Gastrocnemius medialis (tissue), 4 donors: ENCODE measurements at regions not wholly inside any gene's neighbourhood (a gene's known extent, or its start where the extent isn't known, plus 50 kb on each side); places are given as distances from the start of the nearest gene placed in this dataset.

Source experiments
- ATAC-seq, 2 donors: fragments of 150-250 bp; one replicate each; pipeline ENCODE4 v1.9.1; 2016
- DNase-seq, 2 donors: peaks; one replicate each; pipeline ENCODE4 v3.0.0-alpha.2; 2019
- H3K27ac ChIP-seq, 4 donors: fragments of 200-600 bp; sonication (generic); 1 replicate in 1 of 4; 2 replicates in 3 of 4; pipeline ENCODE4 v1.5.1; 2016 to 2018; ENCODE audit warnings: mild to moderate bottlenecking in 2 of 4, moderate library complexity in 1 of 4
- H3K27me3 ChIP-seq, 3 donors: fragments of 200-600 bp; sonication (generic) in 2 of 3; 1 replicate in 1 of 3; 2 replicates in 2 of 3; pipeline versions ENCODE4 v1.5.1 to v1.6.0; 2016 to 2019; ENCODE audit warnings: mild to moderate bottlenecking in 1 of 3, moderate library complexity in 1 of 3
- H3K36me3 ChIP-seq, 2 donors: fragments of 200-600 bp; sonication (generic) in 1 of 2; one replicate each; pipeline ENCODE4 v1.5.1; 2017 to 2018
- H3K4me1 ChIP-seq, 2 donors: fragments of 200-600 bp; sonication (generic) in 1 of 2; one replicate each; pipeline ENCODE4 v1.5.1; 2016 to 2017; ENCODE audit warnings: mild to moderate bottlenecking in 2 of 2
- H3K4me3 ChIP-seq, 4 donors: fragments of 200-600 bp; sonication (generic) in 3 of 4; 1 replicate in 1 of 4; 2 replicates in 3 of 4; pipeline ENCODE4 v1.5.1; 2016 to 2019; ENCODE audit warnings: mild to moderate bottlenecking in 2 of 4
- H3K9me3 ChIP-seq, 3 donors: fragments of 200-600 bp; sonication (generic) in 2 of 3; 1 replicate in 1 of 3; 2 replicates in 2 of 3; pipeline ENCODE4 v1.5.1; 2016 to 2019
- CTCF ChIP-seq, 5 experiments: fragments of 450-650 bp in 3 of 5; fragments of 200-600 bp in 2 of 5; sonication (generic) in 2 of 5; IDR thresholded peaks in 4 of 5; conservative IDR thresholded peaks in 1 of 5; 1 replicate in 4 of 5; 2 replicates in 1 of 5; pipeline ENCODE4 v1.5.1; 2016 to 2019; ENCODE audit warnings: antibody characterized with exemption in 5 of 5, mild to moderate bottlenecking in 3 of 5, moderate library complexity in 3 of 5
- POLR2A ChIP-seq, 2 donors: fragments of 450-650 bp; IDR thresholded peaks; one replicate each; pipeline ENCODE4 v1.6.1; 2017; ENCODE audit warnings: antibody characterized with exemption in 2 of 2, mild to moderate bottlenecking in 2 of 2, moderate library complexity in 2 of 2
- in situ Hi-C, 4 donors: fragments of 200-750 bp; cut with MboI; loops; one replicate each; pipeline versions ENCODE4 v1.15.0 to v1.8.0; 2017; ENCODE audit warnings: low sequenced_read_pairs in 4 of 4
- intact Hi-C: fragments of 100-400 bp; cut with DNase I; formaldehyde crosslinking; loops from one replicate; pipeline ENCODE4 v1.15.1; 2023; ENCODE audit warnings: low total_unique reads

GRCh38 chr10:10493833-10494232 is 523.8 kb upstream of the CELF2 start:
- no peak for TF ChIP-seq POLR2A (IDR thresholded peaks at IDR 0.05)
- TF ChIP-seq CTCF (IDR thresholded peaks at IDR 0.05 in 4 of 5, conservative IDR thresholded peaks at IDR 0.05 in 1 of 5), result no peak
- ATAC-seq (no peak), DNase-seq (no peak)
- Histone ChIP-seq H3K9me3 (no peaks in the 10 kb centered on the region), H3K4me3 (no peak overlapping the region), H3K27ac (no peak overlapping the region), H3K4me1 (no peaks in the 10 kb centered on the region), H3K36me3 (no peaks in the 10 kb centered on the region), H3K27me3 (no peaks in the 10 kb centered on the region)
- in situ Hi-C loops (no loop called here), intact Hi-C loops (no loop called here)

GRCh38 chr10:10497245-10497644 is 520.4 kb upstream of the CELF2 start:
- Histone ChIP-seq H3K27me3 (no peaks in the 10 kb centered on the region), H3K27ac (no peak overlapping the region), H3K36me3 (no peaks in the 10 kb centered on the region), H3K4me1 (no peaks in the 10 kb centered on the region), H3K4me3 (no peak overlapping the region), H3K9me3 (no peaks in the 10 kb centered on the region)
- in situ Hi-C loops (no loop called here), intact Hi-C loops (no loop called here)
- no peak for TF ChIP-seq POLR2A (IDR thresholded peaks at IDR 0.05)
- no peak for TF ChIP-seq CTCF (IDR thresholded peaks at IDR 0.05 in 4 of 5, conservative IDR thresholded peaks at IDR 0.05 in 1 of 5)
- no peak for ATAC-seq
- no peak for DNase-seq

GRCh38 chr10:10498781-10499180 is 518.9 kb upstream of the CELF2 start:
- no peak for ATAC-seq
- in situ Hi-C loops (no loop called here), intact Hi-C loops (no loop called here)
- no peak overlapping the region for H3K27ac ChIP-seq
- TF ChIP-seq POLR2A (IDR thresholded peaks at IDR 0.05) (no peak), CTCF (IDR thresholded peaks at IDR 0.05 in 4 of 5, conservative IDR thresholded peaks at IDR 0.05 in 1 of 5) (no peak)
- H3K9me3 ChIP-seq, result no peaks in the 10 kb centered on the region
- no peaks in the 10 kb centered on the region for H3K27me3 ChIP-seq
- H3K4me3 ChIP-seq, result no peak overlapping the region
- no peaks in the 10 kb centered on the region for H3K36me3 ChIP-seq
- H3K4me1 ChIP-seq, result no peaks in the 10 kb centered on the region
- DNase-seq, result no peak

- no peak for DNase-seq
- TF ChIP-seq POLR2A (IDR thresholded peaks at IDR 0.05) (no peak), CTCF (IDR thresholded peaks at IDR 0.05 in 4 of 5, conservative IDR thresholded peaks at IDR 0.05 in 1 of 5) (no peak)
- Histone ChIP-seq H3K27me3 (no peaks in the 10 kb centered on the region), H3K4me3 (no peak overlapping the region), H3K27ac (no peak overlapping the region), H3K9me3 (no peaks in the 10 kb centered on the region), H3K4me1 (no peaks in the 10 kb centered on the region), H3K36me3 (no peaks in the 10 kb centered on the region)
- in situ Hi-C loops, result no loop called here
- intact Hi-C loops, result no loop called here
- ATAC-seq, result no peak
Measured at GRCh38 chr10:10499839-10500238, 517.8 kb upstream of the CELF2 start.

GRCh38 chr10:10500937-10501336 is 516.7 kb upstream of the CELF2 start:
- no peaks in the 10 kb centered on the region for H3K4me1 ChIP-seq
- DNase-seq (no peak), ATAC-seq (no peak)
- no peak overlapping the region for H3K27ac ChIP-seq
- TF ChIP-seq POLR2A (IDR thresholded peaks at IDR 0.05) (no peak), CTCF (IDR thresholded peaks at IDR 0.05 in 4 of 5, conservative IDR thresholded peaks at IDR 0.05 in 1 of 5) (no peak)
- H3K9me3 ChIP-seq, result no peaks in the 10 kb centered on the region
- intact Hi-C loops (no loop called here), in situ Hi-C loops (no loop called here)
- no peak overlapping the region for H3K4me3 ChIP-seq
- H3K36me3 ChIP-seq, result no peaks in the 10 kb centered on the region
- H3K27me3 ChIP-seq, result no peaks in the 10 kb centered on the region
